ENCODE measurements at regions not wholly inside any gene's neighbourhood (a gene's known extent, or its start where the extent isn't known, plus 50 kb on each side); places are given as distances from the start of the nearest gene placed in this dataset.

- in situ Hi-C loops (cut with HindIII; ENCODE audit: low sequenced_read_pairs): no loop called here
- TF ChIP-seq CTCF (IDR thresholded peaks at IDR 0.05; ENCODE audit: low read depth, low read length): no peak
- H3K4me3 ChIP-seq (ENCODE audit: low read depth, low read length): no peak overlapping the region
- DNase-seq (ENCODE audit: low read depth, low spot score): no peak
Observed at GRCh38 chr2:217293046-217293445, 433.2 kb upstream of the TNP1 start.

GRCh38 chr2:217291259-217291658, 431.4 kb upstream of the TNP1 start:
- no peak overlapping the region for H3K4me3 ChIP-seq (ENCODE audit: low read depth, low read length)
- no peak for TF ChIP-seq CTCF (IDR thresholded peaks at IDR 0.05; ENCODE audit: low read depth, low read length)
- no peak for DNase-seq (ENCODE audit: low read depth, low spot score)
- in situ Hi-C loops (cut with HindIII; ENCODE audit: low sequenced_read_pairs): no loop called here

GRCh38 chr2:217290467-217290866, 430.6 kb upstream of the TNP1 start:
- H3K4me3 ChIP-seq (ENCODE audit: low read depth, low read length): no peak overlapping the region
- in situ Hi-C loops (cut with HindIII; ENCODE audit: low sequenced_read_pairs): no loop called here
- TF ChIP-seq CTCF (IDR thresholded peaks at IDR 0.05; ENCODE audit: low read depth, low read length): no peak
- DNase-seq (ENCODE audit: low read depth, low spot score): no peak

DNA sequence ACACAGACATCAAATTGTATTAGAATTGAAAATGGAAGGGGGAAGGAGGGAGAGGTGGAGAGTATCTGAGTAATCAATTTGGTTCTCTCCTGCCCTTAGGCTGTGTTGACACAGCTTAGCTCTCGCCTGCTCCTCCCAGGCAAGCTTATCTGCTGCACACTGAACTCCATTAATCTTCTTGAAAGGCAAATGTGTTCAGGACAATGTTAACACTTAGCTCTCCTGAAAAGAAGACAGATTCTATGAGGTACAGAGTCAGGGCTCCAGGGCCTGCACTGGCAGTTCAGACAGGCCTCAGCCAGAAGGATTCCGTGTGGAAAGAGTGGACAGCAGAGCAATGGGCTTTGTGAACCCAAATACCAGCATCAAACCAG, 430.0 kb upstream of the TNP1 start:
- in situ Hi-C loops (cut with HindIII; ENCODE audit: low sequenced_read_pairs): no loop called here
- H3K4me3 ChIP-seq (ENCODE audit: low read depth, low read length): no peak overlapping the region
- no peak for TF ChIP-seq CTCF (IDR thresholded peaks at IDR 0.05; ENCODE audit: low read depth, low read length)

DNA sequence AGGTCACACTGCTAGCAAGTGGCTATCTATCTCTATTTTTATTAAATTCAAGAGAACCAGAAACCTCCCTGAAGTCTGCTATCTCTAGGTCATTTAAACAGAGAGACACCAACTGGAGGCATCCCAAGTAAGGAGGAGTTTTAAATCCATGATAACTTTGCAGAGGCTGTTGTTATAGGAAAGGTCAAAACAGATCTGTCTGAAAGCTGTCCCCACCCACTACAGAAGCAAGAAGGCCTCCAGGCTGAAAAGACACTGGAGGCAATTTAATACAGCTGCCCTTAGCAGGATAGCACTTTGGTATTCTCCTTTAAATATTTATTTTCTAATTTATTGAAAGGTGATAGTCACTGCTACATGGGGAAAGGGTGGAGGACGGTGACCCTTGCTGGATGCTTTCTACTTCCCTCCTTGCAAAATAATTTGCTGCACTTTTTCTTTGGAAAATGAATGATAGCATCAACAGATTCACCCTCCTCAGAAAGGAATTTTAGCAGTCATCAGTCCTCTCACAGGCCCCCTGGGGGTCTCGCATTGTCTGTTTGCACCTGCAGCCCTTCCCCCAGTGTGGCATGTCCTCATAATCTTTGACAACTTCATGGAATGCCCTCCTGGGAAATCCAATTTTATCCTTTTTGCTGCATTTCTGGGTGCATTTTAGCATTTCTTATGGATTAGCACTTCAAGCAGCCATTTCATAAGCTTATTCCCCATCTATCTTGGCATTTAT, 429.5 kb upstream of the TNP1 start:
- no peak overlapping the region for H3K4me3 ChIP-seq (ENCODE audit: low read depth, low read length)
- no peak for DNase-seq (ENCODE audit: low read depth, low spot score)
- in situ Hi-C loops (cut with HindIII; ENCODE audit: low sequenced_read_pairs): no loop called here
- TF ChIP-seq CTCF (IDR thresholded peaks at IDR 0.05; ENCODE audit: low read depth, low read length): no peak

More for the DNA sequence above, 430.0 kb upstream of the TNP1 start:
- DNase-seq (ENCODE audit: low read depth, low spot score): no peak

DNA sequence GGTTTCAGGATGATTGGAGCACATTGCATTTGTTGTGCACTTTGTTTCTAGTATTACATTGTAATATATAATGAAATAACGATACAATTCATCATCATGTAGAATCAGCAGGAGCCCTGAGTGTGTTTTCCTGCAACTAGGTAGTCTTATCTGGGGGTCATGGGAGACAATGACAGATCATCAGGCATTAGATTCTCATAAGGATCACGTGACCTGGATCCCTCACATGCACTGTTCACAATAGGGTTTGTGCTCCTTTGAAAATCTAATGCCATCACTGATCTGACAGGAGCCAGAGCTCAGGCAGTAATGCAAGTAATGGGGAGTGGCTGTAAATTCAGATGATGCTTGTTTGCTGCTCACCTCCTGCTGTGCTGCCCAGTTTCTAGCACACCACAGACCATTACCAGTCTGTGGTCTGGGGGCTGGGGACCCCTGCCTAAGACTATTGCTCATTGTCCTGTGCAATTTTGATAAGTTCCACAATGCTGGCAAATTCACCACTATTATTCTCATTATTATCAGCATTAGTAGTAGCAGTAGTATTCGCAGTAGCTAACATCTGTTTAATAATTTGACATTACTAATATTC, 428.7 kb upstream of the TNP1 start:
- no peak for TF ChIP-seq CTCF (IDR thresholded peaks at IDR 0.05; ENCODE audit: low read depth, low read length)
- in situ Hi-C loops (cut with HindIII; ENCODE audit: low sequenced_read_pairs): no loop called here
- H3K4me3 ChIP-seq (ENCODE audit: low read depth, low read length): no peak overlapping the region
- DNase-seq (ENCODE audit: low read depth, low spot score): no peak

Measured in astrocyte of the spinal cord (primary cell).